GM12873 (cell line): ENCODE measurements at regions not wholly inside any gene's neighbourhood (a gene's known extent, or its start where the extent isn't known, plus 50 kb on each side); places are given as distances from the start of the nearest gene placed in this dataset.

Experiments
- CTCF ChIP-seq: IDR thresholded peaks from 2 replicates; pipeline ENCODE4 v1.5.1; 2012; ENCODE audit warnings: low read depth, mild to moderate bottlenecking, moderate library complexity, low read length, control low read depth; ENCODE audit not compliant: insufficient read depth; ENCODE audit errors: missing control alignments

GRCh38 chr2:103402336-103402735 lies 640.5 kb downstream of the TMEM182 start:
- TF ChIP-seq CTCF, result no peak

GRCh38 chr2:103402944-103403343 lies 641.1 kb downstream of the TMEM182 start:
- TF ChIP-seq CTCF, result no peak

GRCh38 chr2:103410221-103410620 lies 648.4 kb downstream of the TMEM182 start:
- no peak for TF ChIP-seq CTCF

GRCh38 chr2:103419506-103419905 lies 657.7 kb downstream of the TMEM182 start:
- TF ChIP-seq CTCF, result no peak

GRCh38 chr2:103423100-103423499 lies 661.3 kb downstream of the TMEM182 start:
- no peak for TF ChIP-seq CTCF

GRCh38 chr2:103427567-103427966 lies 665.7 kb downstream of the TMEM182 start:
- TF ChIP-seq CTCF, result no peak

GRCh38 chr2:103430191-103430590 lies 668.4 kb downstream of the TMEM182 start:
- TF ChIP-seq CTCF, result no peak

GRCh38 chr2:103435010-103435409 lies 673.2 kb downstream of the TMEM182 start:
- TF ChIP-seq CTCF, result no peak
